H1 (cell line): ENCODE measurements at regions not wholly inside any gene's neighbourhood (a gene's known extent, or its start where the extent isn't known, plus 50 kb on each side); places are given as distances from the start of the nearest gene placed in this dataset.

ENCODE experiments used
- SAP30 ChIP-seq: fragments of 300-600 bp; sonication (generic); IDR thresholded peaks from 2 replicates; pipeline ENCODE4 v1.7.1; 2012; ENCODE audit warnings: low read length, moderate library complexity, mild to moderate bottlenecking, inconsistent platforms; ENCODE audit not compliant: insufficient read depth, insufficient replicate concordance
- SIN3A ChIP-seq, 2 experiments: IDR thresholded peaks in 1 of 2; conservative IDR thresholded peaks in 1 of 2; 2 replicates each; pipeline ENCODE4 v1.6.1; 2011 to 2012; ENCODE audit warnings: low read length in 2 of 2, improper control_type of control experiment in 1 of 2, low read depth in 1 of 2, mild to moderate bottlenecking in 1 of 2

DNA sequence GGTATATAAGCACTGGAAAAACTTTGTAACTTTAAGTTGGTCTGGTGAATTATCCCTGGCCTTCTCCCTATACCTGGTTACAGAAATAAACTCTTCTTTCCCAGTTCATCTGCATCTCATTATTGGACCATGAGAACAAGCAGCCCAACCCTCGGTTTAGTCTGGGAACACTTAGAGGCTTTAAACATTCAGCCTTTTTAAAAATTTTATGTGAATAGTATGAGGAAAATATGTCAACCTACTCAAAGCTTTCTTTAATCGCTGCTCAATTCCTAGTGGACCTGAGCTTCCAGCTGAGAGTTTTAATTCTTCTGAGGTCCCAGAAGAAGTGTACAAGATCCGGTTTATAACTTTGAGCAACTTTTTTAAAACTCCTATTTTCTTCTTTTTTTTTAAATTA, 358.6 kb upstream of the NOCT start (continued):
- TF ChIP-seq SIN3A (conservative IDR thresholded peaks at IDR 0.05 in 1 of 2, IDR thresholded peaks at IDR 0.05 in 1 of 2; ENCODE audit: low read depth in 1 of 2, low read length in 2 of 2) (no peak), SAP30 (no peak)
